ENCODE measurements at regions not wholly inside any gene's neighbourhood (a gene's known extent, or its start where the extent isn't known, plus 50 kb on each side); places are given as distances from the start of the nearest gene placed in this dataset.

- Histone ChIP-seq H3K4me3 (no peak overlapping the region), H3K27ac (no peak overlapping the region), H3K36me3 (no peaks in the 10 kb centered on the region), H3K9me3 (no peaks in the 10 kb centered on the region), H3K27me3 (no peaks in the 10 kb centered on the region), H3K4me1 (no peaks in the 10 kb centered on the region)
- TF ChIP-seq POLR2A (IDR thresholded peaks at IDR 0.05), result no peak
- TF ChIP-seq CTCF (IDR thresholded peaks at IDR 0.05), result peak; percentile 28 to 74 (median 64)
- DNase-seq, result peak; percentile 42 to 73 (median 59)
Measured at GRCh38 chr16:16861546-16861945, 482.6 kb downstream of the NPIPA7 start.

GRCh38 chr16:16863672-16864071 lies 484.7 kb downstream of the NPIPA7 start:
- DNase-seq, result no peak
- Histone ChIP-seq H3K4me3 (no peak overlapping the region), H3K27me3 (no peaks in the 10 kb centered on the region), H3K27ac (no peak overlapping the region), H3K9me3 (no peaks in the 10 kb centered on the region), H3K36me3 (no peaks in the 10 kb centered on the region), H3K4me1 (no peaks in the 10 kb centered on the region)
- TF ChIP-seq CTCF (IDR thresholded peaks at IDR 0.05), result no peak
- no peak for TF ChIP-seq POLR2A (IDR thresholded peaks at IDR 0.05)

GRCh38 chr16:16864536-16864935 lies 485.6 kb downstream of the NPIPA7 start:
- Histone ChIP-seq H3K9me3 (no peaks in the 10 kb centered on the region), H3K27ac (no peak overlapping the region), H3K4me1 (no peaks in the 10 kb centered on the region), H3K4me3 (no peak overlapping the region), H3K36me3 (no peaks in the 10 kb centered on the region), H3K27me3 (no peaks in the 10 kb centered on the region)
- no peak for TF ChIP-seq CTCF (IDR thresholded peaks at IDR 0.05)
- DNase-seq, result no peak

GRCh38 chr16:16865374-16865773 lies 486.4 kb downstream of the NPIPA7 start:
- H3K36me3 ChIP-seq, result no peaks in the 10 kb centered on the region
- H3K27me3 ChIP-seq, result no peaks in the 10 kb centered on the region
- H3K4me3 ChIP-seq, result no peak overlapping the region
- no peak overlapping the region for H3K27ac ChIP-seq
- TF ChIP-seq POLR2A (IDR thresholded peaks at IDR 0.05) (no peak), CTCF (IDR thresholded peaks at IDR 0.05) (no peak)
- no peak for DNase-seq
- H3K4me1 ChIP-seq, result no peaks in the 10 kb centered on the region
- no peaks in the 10 kb centered on the region for H3K9me3 ChIP-seq

- no peak for DNase-seq
- Histone ChIP-seq H3K4me3 (no peak overlapping the region), H3K36me3 (no peaks in the 10 kb centered on the region), H3K27ac (no peak overlapping the region), H3K9me3 (no peaks in the 10 kb centered on the region), H3K4me1 (no peaks in the 10 kb centered on the region), H3K27me3 (no peaks in the 10 kb centered on the region)
- no peak for TF ChIP-seq CTCF (IDR thresholded peaks at IDR 0.05)
Measured at GRCh38 chr16:16867973-16868372, 489.0 kb downstream of the NPIPA7 start.

GRCh38 chr16:16868727-16869126 lies 489.8 kb downstream of the NPIPA7 start:
- H3K27ac ChIP-seq, result no peak overlapping the region
- TF ChIP-seq POLR2A (IDR thresholded peaks at IDR 0.05), result no peak
- TF ChIP-seq CTCF (IDR thresholded peaks at IDR 0.05), result no peak
- H3K27me3 ChIP-seq, result no peaks in the 10 kb centered on the region
- no peaks in the 10 kb centered on the region for H3K9me3 ChIP-seq
- H3K4me1 ChIP-seq, result no peaks in the 10 kb centered on the region
- no peak overlapping the region for H3K4me3 ChIP-seq
- H3K36me3 ChIP-seq, result no peaks in the 10 kb centered on the region
- DNase-seq, result no peak
